ENCODE measurements at regions not wholly inside any gene's neighbourhood (a gene's known extent, or its start where the extent isn't known, plus 50 kb on each side); places are given as distances from the start of the nearest gene placed in this dataset.
"Not testable (repeated sequence)": the region's sequence is repeated elsewhere in the genome, so short reads cannot be mapped to it uniquely, and the experiment has no call there.

DNA sequence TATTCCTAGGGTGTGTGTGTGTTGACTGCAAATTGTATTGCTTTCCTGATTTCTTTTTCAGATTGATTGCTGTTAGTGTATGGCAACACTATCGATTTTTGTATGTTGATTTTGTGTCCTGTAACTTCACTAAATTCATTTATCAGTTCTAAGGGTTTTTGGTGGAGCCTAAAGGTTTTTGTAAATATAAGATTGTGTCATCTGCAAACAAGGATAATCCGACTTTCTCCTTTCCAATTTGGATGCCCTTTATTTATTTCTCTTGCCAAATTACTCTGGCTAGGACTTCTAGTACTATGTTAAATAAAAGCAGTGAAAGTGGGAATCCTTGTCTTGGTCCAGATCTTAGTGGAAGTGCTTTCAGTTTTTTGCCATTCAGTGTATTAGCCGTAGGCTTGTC, 340.9 kb upstream of the KLF4 start:
- no peak for DNase-seq (ENCODE audit: low read depth, low spot score)
- no peak overlapping the region for H3K27ac ChIP-seq

DNA sequence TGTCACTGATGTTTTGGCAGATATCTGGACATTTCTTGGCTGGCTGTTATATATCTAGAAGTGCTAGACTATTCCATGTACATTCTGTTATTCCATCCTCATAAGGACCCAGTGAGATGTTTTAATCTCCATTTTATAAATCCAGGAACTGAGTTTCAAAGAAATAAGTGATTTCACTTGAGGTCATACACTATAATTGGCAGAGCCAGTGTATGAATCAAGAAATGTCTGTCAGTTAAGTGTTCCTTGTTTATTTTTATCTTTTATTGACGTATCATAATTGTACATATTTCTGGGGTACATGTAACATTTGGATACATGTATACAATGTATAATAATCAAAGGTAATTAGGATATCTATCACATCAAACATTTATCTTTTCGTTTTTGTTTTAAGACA, 338.3 kb upstream of the KLF4 start:
- DNase-seq (ENCODE audit: low read depth, low spot score) = no peak
- no peak overlapping the region for H3K27ac ChIP-seq

DNA sequence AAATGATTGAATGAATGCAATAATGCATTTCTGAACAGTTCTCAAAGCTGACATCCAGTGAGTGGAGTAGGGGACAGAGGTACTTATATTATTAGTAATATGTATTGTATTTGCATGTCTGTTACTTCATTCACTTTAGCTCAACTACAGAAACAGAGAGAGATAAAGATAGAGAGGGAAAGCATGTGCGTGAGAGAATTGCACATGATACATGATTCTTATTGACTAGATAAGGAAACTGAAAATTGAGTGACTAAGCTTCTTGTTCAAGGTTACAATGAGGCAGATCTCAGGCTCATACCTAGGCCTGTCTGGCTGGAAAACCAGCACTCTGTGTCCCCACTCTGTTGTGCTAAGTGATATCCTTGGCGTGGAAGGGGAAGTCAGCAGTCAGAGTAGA, 337.7 kb upstream of the KLF4 start:
- no peak for DNase-seq (ENCODE audit: low read depth, low spot score)

DNA sequence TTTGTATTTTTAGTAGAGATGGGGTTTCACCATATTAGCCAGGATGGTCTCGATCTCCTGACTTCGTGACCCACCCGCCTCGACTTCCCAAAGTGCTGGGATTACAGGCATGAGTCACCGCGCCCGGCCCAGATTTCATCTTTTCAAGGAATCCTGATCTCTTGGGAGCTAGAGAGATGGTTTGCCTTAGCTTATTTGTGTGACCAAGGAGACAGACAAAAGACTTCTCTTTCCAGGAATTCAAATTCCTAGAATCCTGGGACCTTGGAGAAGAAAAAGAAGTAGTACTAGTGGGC, 337.1 kb upstream of the KLF4 start:
- not testable (repeated sequence) for H3K27ac ChIP-seq; DNase-seq (ENCODE audit: low read depth, low spot score)

More for the DNA sequence above, 337.7 kb upstream of the KLF4 start:
- no peak overlapping the region for H3K27ac ChIP-seq

DNA sequence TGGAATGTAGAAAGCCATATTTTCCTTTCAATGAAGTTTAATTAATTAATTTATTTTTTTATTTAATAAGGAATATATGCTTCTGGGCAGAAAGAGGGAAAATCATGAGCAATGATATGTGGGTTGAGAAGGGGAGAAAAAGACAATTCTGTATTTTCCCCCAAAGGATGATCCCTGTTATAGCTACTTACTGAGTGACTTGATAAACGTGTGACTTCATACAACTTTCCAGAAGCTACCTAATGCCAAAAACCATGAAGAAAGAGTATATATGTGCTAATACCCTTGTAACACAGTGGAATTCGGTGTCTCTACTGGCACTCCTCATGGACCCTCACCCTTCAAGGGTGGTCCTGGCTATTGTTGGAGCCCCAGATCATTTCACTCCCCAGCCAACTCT, 335.0 kb upstream of the KLF4 start:
- H3K27ac ChIP-seq = no peak overlapping the region
- DNase-seq (ENCODE audit: low read depth, low spot score) = no peak

DNA sequence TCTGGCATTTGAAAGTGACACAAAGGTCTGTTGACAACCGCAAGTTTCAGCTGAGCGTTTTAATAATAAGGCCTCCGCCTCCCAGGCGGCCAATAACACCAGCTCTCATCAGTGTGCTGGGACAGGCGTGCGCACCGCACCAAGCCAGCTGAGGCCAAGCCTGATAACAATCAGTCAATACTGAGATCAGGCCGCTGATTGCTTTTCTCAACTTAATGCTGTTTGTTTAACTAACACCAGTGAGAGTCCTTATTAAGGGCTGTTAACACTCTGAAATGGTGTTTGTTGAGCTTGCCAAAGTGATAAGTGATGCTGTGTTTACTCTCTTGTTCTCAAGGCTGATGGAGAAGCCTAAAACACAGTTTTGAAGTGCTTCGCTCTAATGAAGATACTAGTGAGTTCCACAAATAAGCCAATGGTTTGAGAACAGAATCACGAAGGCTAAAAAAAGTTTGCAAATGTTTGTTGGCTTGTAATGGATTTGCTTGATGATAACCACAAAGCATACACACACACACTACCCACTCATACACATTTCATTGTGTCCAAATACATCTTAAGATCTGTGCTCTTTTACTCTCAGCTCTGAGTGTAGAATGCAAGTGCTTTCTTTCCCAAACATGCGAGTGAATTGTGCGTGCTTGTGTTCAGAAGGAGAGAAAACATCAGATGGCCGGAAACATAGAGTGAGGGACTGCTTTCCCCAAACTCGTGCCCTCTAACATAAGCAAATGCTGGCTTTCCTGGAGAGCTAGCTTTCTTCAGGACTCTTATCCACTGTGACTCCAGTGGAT, 330.4 kb upstream of the KLF4 start:
- H3K27ac ChIP-seq = no peak overlapping the region
- DNase-seq (ENCODE audit: low read depth, low spot score) = no peak

DNA sequence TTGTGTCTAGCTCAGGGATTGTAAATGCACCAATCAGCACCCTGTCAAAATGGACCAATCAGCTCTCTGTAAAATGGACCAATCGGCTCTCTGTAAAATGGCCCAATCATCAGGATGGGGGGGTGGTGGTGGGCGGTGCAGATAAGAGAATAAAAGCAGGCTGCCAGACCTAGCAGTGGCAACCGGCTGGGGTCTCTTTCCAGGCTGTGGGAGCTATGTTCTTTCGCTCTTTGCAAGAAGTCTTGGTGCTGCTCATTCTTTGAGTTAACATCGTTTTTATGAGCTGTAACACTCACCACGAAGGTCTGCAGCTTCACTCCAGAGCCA, 328.9 kb upstream of the KLF4 start:
- H3K27ac ChIP-seq; DNase-seq (ENCODE audit: low read depth, low spot score): not testable (repeated sequence)

DNA sequence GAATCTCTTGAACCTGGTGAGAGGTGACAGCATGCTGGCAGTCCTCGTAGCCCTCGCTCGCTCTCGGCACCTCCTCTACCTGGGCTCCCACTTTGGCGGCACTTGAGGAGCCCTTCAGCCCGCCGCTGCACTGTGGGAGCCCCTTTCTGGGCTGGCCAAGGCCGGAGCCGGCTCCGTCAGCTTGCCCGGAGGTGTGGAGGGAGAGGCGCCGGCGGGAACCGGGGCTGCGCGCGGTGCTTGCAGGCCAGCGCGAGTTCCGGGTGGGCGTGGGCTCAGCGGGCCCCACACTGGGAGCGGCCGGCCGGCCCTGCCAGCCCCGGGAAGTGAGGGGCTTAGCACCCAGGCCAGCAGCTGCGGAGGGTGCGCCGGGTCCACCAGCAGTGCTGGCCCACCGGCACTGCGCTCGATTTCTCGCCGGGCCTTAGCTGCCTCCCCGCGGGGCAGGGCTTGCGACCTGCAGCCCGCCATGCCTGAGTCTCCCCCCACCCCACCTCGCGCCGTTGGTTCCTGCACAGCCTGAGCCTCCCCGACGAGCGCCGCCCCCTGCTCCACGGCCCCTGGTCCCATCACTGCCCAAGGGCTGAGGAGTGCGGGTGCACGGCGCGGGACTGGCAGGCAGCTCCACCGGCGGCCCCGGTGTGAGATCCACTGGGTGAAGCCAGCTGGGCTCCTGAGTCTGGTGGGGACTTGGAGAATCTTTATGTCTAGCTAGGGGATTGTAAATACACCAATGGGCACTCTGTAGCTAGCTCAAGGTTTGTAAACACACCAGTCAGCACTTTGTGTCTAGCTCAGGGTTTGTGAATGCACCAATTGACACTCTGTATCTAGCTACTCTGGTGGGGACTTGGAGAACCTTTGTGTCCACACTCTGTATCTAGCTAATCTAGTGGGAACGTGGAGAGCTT, 328.3 kb upstream of the KLF4 start:
- not testable (repeated sequence) for DNase-seq (ENCODE audit: low read depth, low spot score); H3K27ac ChIP-seq

DNA sequence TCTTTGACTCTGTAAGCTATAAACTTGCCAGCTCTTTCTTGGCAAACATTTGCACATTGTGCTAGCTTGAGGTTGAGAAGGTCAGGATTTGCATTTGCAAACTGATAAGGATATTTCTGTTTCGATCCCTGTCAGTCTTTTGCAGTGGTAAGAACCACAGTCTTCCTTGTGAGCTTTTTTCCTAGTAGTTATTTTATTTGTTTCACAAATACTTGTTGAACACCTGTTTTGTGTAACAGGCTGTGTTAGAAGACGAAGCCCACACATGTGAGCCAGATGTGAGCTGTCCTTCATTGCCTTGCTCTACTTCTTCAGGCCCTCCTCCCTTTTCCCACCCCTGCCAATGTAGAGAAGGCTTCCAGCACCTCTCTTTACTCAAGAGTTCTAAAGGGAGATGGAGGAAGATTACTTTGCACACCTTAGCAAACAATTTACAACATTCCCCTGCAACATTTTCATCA, 327.0 kb upstream of the KLF4 start:
- no peak overlapping the region for H3K27ac ChIP-seq
- DNase-seq (ENCODE audit: low read depth, low spot score) = no peak

DNA sequence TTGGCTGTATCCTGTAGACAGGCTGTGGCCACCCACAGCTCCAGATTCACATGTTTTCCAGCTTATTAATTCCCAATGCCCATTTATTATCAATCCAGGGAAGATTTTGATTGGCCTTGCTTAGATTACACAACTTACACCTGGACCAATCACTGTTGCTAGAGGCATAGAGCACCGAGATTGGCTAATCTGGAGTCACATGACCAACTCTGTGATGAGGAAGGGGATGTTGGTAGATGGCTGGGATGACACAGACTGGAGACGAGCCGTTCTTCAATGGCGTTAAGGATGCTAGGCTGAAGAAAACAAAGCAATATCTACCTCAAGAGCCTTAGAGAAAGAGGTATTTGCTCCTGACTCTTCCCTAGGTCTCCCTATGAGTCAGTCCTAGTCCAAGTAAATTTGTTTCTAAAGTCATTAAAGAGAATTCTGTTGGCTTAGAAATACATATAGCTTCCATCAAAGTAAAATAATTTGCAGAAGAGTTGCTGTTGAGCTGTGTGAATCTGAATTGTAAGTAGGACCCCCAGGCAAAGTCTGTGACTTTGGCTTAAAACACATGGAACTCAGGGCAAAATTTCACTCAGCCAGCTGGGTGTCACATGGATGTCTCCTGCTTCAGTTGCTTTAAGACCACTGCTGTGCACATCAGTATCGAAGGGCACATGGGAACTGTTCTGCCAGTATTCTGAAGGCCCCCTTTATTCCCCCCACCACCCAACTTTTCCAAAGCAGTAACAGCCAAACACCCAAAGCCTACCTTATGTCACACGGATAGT, 326.4 kb upstream of the KLF4 start:
- no peak for DNase-seq (ENCODE audit: low read depth, low spot score)
- H3K27ac ChIP-seq = no peak overlapping the region

DNA sequence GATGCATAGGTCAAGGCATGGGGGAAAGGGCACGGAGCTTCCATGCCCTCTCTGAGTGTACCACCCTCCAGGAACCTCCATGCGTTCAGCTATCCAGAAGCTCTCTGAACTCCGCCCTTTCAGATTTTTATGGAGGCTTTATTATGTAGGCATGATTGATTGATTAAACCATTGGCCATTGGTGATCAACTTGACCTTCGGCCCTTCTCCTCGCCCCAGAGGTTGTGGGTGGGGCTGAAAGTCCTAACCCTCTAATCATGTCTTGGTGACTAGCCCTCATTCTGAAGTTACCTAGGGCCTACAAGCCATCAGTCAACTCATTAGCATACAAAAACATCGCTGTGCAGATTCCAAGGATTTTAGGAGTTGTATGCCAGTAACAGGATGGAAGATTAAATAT, 323.7 kb upstream of the KLF4 start:
- DNase-seq (ENCODE audit: low read depth, low spot score) = no peak
- H3K27ac ChIP-seq = no peak overlapping the region

DNA sequence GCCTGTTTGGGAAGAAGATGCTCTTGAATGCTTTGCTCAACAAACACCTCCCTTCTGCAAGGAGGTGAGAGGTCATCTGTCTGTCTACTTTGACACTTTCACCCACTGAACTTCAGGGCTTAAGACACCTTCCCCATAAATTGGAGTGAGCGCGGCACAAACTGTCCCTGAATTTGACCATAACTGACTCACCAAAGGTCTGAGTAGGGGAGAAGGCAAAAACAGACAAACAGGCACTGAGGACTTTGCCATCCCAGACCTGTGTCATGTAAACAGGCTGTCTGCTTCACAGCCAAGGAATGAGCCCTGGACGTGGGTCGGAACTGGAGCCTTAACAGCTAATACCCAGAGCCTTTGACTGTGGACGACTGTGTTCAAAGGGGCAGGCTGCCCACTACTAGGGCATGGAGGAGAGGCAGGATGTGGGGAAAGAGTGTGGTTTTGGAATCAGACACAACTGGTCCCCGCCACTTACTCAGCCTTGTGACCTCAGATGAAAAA, 320.9 kb upstream of the KLF4 start:
- no peak for DNase-seq (ENCODE audit: low read depth, low spot score)
- no peak overlapping the region for H3K27ac ChIP-seq

DNA sequence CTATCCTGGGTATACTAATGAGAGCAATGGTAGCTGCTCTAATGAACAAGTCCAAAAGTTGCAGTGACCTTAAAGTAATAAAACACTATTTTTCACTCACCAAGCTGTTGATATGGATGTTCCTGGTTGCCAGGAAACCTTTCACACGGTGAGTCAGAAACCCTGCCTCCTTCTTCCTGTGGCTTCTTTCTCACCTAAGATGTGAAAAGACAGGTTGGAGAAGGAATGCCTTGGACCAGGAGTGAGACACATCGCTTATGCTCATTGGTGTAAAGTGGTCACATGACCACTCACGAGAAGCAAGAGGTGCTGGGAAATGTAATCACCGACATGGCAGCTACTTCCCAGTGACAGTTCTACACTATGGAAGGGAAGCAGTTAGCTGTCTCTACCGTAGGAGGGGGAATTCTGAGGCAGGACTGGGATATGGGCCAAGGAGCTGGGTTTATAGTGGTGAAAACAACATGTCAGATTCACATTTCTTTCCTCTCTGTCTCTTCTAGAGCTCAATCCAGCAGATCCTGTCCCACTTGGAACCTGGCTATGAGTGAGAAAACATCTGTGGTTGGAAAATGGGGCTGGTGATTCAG, 320.4 kb upstream of the KLF4 start:
- DNase-seq (ENCODE audit: low read depth, low spot score) = peak; percentile 55
- H3K27ac ChIP-seq = no peak overlapping the region

DNA sequence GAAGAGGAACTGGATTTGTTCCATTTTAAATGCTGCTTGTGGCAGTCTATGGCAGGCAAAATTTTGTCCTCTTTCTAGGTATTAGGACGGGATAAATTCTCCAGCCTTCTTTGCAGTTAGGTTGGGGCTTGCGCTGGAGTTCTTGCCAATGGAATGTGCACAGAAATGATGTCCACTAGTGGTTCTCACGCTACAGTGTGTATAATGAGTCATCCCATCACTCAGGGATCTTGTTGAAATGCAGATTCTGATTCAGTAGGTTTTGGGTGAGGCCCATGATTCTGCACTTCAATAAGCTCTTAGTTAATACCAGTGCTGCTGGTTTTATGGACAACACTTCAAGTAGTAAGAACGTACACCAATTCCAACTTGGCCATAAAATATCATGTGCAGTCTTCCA, 317.6 kb upstream of the KLF4 start:
- H3K27ac ChIP-seq = no peak overlapping the region
- DNase-seq (ENCODE audit: low read depth, low spot score) = peak; percentile 37

DNA sequence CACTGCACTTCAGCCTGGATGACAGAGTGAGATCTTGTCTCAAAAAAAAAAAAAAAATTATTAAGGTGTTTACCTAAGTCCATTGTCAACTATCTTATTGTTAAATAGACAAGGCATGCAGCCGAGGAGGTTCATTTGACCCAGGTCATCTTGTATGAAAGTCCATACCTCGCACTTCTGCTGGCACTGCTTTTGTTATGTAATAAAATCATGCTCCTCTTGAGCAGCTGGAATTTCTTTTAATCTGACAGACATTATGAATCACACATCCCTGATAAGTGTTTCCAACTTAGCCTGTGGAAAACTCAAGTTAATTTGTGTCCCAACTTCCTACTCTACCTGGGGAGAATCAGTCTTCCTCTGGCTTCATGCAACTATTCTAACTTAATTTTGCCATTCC, 315.6 kb upstream of the KLF4 start:
- no peak overlapping the region for H3K27ac ChIP-seq
- no peak for DNase-seq (ENCODE audit: low read depth, low spot score)

DNA sequence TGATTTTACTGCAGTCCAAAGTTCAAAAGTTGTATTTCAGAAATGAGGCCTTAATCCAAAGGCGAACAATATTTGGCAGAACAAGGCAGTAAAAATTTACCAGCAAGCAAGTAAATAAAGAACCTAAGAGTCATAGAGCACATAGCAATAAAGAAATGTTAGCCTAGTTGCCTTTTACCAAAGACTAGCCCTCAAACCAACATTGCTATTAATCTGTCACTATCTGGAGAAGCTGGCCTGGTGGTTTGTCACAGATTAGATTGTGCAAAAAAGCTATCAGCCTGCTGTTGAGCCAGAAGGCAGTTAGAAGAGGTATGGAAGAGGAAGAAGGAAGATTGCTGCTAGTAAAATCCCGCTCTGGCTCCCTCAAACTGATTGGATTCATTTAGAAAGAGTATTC, 304.7 kb upstream of the KLF4 start:
- no peak overlapping the region for H3K27ac ChIP-seq
- no peak for DNase-seq (ENCODE audit: low read depth, low spot score)

DNA sequence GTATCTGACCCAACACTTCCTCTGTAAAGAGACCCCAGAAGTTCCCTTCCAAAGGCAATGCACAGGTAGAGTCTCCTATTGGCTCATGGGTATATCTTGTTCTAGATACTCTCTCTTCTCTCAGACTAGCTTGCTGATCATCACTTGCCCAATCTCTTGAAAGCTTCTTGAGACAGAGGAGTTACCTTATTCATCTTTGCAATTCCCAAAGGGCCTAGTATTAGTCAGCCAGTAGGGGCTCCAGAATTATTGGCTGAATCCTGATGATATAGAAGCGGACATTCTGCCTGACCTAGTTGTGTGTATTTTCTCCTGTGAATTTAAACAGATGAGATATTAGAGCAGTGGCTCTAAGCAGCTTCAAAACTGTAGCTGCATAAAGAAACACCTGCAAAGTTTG, 304.0 kb upstream of the KLF4 start:
- DNase-seq (ENCODE audit: low read depth, low spot score) = no peak
- H3K27ac ChIP-seq = no peak overlapping the region

DNA sequence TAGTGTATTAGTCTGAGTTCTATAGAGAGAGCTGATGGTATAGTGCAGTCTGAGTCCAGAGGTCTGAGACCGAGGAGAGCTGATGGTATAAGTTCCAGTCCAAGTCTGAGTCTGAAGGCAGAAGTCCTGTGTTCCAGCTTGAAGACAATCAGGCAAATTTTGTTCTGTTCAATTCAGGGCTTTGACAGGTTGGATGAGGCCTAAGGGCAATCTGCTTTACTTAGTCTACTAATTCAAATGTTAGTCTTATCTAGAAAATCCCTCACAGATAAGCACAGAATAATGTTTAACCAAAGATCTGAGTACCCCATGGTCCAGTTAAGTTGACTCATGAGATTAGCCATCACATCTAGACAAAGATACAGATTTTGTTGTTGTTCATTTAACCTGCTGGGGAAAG, 303.0 kb upstream of the KLF4 start:
- no peak overlapping the region for H3K27ac ChIP-seq
- DNase-seq (ENCODE audit: low read depth, low spot score) = no peak

DNA sequence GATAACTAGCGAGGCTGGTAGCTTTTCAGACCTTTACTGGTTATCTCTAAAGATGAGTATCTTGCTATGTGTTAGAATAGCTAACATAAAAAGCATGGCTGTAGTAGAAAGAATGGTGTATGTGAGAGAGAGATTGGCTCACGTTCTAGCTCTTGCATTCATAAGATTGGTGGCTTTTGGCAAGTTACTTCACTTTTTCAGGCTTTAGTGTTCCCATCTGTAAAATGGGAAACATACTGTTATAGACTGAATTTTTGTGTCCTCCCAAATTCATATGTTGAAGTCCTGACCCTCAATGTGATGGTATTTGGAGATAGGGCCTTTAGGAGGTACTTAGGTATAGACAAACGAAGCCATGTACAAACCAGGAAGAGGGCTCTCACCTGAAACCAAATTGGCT, 302.4 kb upstream of the KLF4 start:
- no peak overlapping the region for H3K27ac ChIP-seq
- DNase-seq (ENCODE audit: low read depth, low spot score) = no peak

DNA sequence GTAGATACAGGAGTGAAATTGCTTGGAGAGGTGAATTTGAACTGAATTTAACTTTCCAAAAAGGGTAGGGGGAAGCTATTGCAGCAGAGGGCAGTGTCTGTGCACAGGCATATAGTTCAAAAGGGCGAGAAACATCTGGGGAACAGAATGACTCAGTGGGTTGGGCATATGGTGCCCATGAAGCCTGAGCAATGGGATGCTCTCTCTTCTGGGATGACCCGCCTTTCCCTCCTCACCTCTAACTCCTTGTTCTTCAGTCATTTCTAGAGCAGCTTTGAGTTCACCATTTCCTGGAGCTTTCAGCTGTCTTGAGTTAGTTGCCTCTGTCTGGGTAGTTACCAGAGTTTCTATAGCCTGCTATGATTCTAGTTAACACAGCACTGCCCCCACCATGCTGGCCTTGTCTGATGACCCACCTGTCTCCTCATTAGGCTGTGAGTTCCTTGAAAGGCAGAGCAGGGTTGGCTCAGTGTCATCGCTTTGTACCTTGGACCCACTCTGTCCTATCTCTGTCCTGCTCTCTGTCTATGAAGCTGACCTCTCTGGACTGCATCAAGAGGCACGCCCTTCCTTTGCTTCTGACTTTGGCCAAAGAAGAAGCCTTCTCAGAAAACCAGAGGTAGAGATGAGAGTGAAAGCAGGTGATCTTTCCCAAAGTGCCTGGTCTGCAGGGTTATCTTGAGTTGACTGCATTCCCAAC, 299.6 kb upstream of the KLF4 start:
- no peak overlapping the region for H3K27ac ChIP-seq
- DNase-seq (ENCODE audit: low read depth, low spot score) = no peak

All from epithelial cell of prostate (primary cell).